HG03159 (cell line): ENCODE measurements at regions not wholly inside any gene's neighbourhood (a gene's known extent, or its start where the extent isn't known, plus 50 kb on each side); places are given as distances from the start of the nearest gene placed in this dataset.

Source experiments
- ATAC-seq: cut with Tn5 transposase; IDR thresholded peaks from one replicate; pipeline ENCODE4 v1.9.1; 2021; ENCODE audit warnings: mild to moderate bottlenecking, moderate library complexity; ENCODE audit not compliant: unreplicated experiment

DNA sequence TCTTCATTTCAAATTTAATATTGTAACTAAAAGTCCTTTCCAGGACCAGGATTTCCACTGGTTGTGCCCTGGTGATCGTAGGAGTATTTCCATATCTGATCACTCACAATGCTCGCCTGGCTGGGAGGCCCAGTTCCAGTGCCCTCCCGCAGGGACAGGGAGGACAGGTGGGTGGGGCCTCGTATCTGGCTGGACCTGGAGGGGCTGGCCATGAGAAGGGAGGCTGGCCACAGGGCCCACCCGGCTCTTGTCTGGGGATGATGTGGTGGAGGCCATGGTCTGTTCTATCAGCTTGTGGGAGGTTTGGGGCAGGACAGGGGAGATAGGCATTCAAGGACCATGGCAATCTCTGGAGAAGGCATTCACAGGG is 286.4 kb downstream of the GADD45G start:
- ATAC-seq, result no peak

DNA sequence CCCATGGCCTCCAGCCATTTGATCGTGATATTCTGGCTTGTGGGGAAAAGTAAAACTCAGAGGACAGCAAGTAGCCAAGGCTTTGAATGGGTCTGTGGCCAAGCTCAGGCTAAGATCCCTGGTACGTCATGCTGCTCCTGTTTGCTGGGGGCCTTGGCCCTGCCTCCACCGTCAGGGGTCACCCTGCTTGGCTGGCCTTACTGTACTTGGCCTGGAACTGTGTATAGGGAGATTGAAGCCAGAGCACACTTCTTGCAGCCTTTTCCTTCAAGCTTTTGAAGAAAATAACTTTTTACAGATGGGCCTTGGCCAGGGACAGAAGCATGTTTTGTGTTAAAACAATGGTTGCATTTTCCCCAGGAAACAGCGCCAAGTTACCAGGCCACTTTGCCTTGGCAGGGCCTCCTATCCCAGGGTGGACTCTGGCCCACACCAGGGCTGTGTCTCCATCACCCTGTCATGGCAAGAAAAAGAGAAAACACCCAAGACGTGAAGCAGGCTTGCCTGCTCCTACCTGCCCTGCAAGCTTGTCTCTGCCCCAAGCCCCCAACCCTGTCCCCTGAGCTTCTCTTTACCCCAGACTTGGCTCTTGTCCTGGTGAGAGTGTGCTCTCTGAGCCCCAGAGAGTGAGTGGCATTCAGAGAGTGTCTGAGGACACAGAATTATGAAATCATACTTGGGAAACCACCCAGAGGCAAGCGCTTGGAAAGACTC is 286.9 kb downstream of the GADD45G start:
- ATAC-seq, result no peak

DNA sequence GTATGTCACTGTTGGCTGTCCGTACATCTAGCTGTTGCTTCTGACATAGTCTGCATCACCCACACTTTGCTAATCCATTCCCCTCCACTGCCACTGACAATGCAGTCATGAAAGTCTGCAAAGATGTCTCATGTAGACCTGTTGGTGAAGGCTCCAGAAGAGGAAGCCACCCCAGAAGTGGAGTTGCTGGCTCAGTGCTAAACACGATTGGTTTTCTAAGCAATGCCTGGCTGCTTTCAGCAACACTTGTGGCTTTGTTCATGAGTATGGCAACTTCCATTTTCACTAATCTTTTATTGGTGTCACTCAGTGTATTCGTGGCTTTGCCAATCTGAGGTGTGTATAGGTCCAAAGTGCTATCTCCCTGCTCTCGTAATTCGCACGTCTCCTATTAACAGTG is 288.1 kb downstream of the GADD45G start:
- ATAC-seq, result no peak

DNA sequence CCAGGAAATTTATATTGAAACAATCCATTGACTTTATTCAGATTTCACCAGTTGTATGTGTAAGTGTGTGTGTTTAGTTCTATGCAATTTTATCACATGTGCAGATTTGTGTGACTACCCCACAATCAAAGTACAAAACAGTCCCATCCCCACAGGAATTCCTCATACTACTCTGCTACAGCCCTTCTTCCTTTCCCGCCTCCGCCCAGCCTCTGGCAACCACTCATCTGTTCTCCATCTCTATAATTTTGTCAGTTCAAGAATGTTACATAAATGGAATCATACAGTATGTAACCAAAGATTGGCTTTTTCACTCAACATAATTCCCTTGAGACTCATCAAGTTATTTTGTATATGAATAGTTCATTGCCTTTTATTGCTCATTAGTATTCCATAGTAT is 289.1 kb downstream of the GADD45G start:
- no peak for ATAC-seq

DNA sequence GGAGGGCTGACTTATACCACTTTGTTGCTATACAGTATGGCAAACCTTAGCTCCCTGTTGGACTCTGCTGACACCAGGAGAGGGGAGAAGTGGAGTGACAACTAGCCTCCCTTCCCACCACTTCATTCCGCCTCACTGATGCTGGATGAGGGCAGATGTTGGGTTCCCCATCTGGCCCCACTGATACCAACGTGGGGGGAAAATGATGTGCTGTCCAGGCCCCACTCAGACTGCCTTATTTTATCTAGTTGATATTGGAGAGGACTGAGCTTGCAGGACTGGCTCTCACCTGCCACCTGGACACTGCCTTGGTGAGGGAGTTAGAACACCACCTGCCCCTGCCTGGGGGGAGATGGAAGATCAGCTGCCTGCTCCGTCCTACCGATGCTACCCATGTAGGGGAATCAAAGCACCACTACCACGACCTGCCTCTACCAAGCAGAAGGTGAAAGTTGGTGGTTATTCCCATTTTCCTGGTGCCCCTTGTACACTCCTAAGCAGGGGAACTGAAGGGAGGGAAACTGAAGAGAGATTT is 292.1 kb downstream of the GADD45G start:
- ATAC-seq, result no peak

DNA sequence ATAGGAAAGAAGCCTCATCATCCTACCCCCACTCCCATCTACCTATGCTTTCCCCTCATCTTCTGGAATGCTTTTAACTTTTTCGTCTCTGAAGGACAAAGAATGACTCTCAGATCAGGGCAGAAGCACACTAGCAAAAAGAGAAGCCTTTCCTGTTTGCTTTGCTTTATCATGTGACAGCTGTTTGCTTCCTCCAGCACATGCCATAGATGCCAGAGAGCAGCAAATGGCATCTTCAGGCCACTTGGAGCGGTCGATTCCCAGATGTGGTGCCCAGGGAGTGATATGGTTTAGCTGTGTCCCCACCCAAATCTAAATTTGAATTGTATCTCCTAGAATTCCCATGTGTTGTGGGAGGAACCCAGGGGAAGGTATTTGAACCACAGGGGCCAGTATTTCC is 294.8 kb downstream of the GADD45G start:
- no peak for ATAC-seq

DNA sequence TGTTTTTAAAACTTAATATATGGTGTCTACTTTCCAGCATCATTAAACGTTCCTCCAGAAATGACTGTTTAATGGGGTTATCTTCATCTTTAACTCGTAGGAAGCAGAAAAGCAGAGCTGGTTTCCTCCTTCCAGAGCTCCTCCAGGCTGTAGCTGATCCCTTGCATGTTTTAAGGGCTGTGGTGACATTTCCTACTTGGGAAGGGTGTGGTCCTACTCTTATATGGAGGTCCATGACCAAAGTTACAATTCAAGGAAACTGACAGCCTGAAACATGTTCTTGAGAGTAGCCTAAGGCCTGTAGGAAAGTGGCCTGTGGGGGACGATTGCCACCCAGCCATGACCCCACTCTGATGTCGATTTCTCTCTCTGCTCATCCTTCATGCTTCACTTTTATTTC is 297.1 kb downstream of the GADD45G start:
- ATAC-seq, result no peak

DNA sequence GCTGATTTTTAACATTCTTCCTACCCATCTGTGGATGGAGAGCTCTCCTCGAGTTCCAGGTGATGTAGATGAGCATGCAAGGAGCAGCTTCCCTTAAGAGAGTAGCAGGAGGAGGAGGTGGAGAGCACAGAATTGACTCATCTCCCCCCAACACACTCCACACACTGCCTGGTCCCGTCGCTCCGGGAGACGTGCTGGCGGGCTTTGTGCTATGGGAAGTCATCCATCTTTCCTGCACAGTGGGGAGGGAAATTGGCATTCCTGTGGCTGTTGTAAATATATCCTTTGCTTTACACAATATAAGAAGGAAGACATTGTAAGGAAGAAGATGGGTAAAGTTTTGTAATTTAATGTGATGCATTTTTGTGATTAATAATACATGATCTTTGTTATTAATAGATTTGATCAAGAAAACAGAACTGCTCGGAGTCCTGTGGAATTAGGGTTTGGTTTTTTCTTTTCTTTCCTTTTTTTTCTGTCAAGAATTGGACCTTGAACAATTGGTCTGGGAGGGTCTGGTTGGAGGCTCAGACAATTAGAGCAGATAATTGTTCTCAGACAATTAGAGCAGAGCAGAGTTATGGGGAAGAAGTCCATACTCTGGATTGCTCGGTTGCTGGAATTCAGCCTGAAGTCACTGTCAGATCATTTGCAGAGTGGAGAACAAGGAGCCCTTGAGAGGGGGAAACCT is 297.8 kb downstream of the GADD45G start:
- ATAC-seq, result no peak

DNA sequence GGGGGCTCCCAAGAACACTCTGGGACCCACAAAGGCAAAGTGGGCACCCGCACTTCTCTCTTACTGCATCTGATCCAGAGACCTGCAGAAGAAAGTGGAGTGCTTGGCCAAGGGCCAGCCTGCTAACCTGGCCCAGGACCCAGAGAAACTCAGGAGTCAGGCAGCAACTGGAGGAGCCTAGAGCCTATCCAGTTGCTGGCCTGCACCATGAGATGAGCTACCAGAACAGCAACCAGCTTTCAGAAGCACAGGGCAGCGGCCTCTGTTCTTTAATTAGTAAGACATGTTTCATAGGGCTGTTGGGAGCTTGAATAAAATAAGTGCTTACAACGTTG is 298.3 kb downstream of the GADD45G start:
- no peak for ATAC-seq

DNA sequence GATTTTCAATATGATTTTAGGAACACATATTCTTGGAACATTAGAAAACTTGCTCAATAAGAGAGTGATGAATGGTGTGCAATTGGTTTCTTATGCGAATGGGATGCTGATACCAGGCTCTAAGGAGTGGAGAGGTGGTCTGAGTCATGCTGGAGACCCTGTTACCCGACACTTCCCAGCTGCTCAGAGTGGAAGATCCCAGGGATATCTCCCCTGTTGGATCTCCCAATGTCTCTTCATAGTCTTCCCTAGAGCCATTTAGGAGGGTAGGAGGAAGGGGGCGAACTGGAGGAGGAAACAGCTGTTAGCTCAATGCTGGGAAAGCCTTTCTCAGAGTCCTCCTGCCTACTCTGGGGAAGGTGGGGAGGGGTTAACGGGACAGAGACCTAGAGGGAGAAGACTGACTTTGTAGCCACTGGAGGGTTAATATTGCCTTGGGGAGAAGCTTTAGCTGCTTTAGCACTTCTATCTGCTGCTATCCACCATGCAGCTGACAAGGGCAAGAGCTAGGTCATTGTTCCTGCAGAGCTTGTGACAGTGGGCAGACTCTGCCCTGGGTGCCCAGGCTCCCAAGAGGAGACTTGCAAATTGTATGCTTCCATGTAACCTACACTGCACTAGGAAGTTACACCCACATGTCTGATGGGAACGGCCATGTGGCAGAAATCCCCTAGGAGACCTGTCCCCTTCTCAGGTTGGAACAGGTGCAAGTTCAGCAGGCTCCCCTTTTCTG is 301.0 kb downstream of the GADD45G start:
- ATAC-seq, result no peak

DNA sequence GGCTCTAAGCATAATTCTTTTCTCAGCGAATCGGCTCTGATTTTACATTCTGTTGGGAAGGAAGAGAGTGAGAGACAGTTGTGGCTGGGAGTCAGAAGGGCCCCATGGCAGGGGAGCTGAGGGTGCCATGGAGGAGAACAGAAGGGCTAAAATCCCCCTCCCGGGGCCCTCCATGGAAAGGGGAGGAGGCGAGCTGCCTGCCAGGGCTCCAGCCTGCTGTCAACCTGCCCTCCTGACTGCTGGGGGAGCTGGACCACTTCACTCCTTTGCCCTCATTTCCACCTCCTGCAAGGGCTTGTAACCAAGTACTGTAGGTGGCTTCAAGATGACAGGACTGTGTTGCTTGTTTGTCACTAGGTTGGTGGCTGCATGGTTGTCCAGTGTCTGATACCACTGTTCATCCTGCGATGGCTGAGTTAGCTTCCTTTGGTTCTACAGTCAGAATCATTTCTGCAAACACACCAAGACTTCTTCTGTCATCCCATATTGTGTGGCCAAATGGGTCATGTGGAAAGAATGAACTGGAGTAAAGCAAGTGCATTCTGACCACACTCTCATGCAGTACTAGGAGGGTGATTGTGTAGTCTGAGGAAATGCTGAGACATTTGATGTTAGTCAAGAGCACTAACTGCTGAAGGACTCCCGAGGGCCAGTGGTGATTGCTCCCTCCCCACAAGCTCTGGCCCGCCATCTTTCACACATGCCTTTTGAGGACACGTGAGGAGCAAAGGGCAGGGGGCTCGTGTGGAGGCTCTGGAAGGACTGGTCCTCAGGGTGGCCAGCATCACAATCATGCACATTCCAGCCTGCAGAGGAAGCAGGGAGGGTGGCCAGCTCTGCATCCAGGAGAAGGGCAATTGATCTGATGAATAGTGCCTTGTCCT is 307.2 kb downstream of the GADD45G start:
- no peak for ATAC-seq

DNA sequence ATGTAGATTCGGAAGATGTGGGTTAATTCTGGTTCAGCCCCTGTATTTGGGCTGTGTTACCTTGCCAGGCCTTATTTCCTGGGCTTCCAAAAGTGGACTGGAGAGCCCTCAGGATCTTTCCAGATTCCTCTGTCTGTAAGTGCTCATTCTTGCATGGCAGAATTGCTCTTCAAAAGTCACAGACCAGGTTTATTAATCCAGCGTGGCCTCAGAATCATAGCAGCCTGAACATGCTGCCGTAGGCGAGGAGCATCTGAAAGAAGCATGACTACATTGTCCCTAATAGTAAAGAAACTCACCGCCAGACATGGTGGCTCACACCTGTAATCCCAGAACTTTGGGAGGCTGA is 307.8 kb downstream of the GADD45G start:
- no peak for ATAC-seq

DNA sequence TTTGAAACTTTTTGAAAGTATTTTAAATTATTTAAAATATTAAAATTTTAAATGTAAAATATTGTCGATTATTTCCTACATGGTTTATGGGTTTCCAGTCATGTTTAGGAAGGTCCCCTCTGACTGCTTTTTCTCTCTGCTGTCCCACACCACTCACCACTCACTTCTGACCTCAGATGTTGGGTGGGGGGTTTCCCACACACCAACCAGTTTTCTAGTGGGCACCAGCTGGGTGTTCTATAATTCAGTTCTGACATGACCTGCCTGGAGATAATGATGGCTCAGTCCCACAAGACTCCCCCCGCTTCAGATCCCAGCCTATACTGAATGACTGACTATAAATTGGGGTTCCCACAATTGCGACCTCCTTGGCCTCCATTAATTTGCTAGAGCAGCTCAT is 310.4 kb downstream of the GADD45G start:
- no peak for ATAC-seq

DNA sequence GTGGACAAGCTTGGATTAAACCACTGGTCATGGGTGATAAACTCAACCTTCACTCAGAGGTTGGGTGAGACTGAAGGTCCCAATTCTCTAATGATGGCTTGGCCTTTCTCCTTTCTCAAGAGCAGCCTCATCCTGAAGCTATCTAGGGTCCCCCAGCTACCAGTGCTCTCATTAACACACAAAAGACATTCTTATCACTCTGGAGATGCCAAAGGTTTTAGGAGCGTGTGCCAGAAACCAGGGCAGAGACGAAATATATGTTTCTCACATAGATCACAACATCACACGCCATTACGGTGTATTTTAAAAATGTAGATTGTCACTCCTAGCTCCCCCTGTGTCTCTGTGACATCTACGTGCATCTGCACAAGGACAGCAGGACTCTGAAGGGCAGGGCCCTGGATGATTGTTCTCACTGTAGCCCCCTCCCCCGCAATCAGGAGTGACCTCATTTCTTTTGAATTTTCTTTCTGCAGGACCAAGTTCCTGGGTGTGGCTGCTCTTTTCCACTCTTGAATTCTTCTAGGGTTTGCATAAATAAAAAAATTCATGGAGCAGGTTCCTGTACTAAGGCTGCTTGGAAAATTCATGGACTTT is 311.3 kb downstream of the GADD45G start:
- no peak for ATAC-seq

DNA sequence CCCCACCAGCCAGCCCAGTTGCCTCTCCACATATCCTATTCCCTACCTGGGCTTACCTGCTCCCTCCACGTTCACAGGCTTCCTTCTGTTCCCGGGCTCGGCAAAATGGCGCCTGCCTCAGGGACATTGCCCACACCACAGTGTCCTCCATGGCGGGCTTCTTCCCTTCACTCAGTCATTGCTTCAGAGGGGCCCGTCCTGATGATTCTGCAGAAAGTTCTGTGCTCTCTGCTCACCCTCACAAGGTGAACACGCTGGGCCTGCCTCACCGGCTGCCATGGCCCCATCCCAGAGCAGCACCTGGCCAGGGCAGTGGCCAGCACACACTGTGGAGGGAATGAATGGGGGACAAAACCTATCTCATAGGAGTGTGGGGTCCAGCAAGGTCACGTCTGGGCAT is 313.0 kb downstream of the GADD45G start:
- no peak for ATAC-seq

DNA sequence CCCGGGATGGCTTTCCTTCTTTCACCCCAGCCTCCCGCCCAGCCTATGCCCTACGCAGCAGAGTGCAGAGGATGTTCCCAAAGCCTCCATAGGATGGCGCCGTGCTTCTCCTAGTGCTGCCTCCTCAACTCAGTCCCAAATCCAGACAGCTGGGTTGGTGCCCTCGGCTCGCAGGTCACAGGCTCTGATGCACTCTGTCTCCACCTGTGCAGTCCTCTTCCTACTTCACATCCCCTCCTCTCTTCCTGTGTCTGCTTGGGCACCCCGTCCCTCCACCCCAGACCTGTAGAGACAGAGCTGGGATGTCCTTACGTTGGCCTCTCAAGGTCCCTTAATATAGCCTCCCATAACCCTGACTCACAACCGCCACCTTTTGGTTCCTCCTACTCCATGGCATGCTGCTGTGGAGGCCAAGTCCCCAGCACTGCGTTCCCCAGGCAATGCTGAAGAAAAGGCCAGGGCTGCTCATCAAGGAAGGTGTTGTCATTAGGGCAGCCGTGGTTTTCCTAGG is 314.4 kb downstream of the GADD45G start:
- no peak for ATAC-seq

DNA sequence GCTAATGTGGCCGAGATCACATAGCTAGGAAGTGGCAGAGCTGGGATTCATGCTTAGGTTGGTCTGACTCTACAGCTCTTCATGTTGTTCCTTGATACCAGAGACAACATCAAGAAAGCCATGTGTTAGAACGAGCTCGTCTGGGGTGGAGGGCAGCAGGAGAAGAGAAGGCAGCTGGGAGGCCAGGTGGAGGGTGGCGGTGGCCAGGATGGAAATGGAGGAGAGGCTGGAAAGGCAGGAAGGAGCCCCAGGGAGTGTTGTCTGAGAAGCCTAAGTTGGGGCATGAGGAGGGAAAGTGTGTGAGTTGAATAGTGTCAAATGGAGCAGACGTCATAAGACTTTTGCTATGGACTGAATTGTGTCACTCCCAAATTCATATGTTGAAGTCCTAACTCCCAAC is 315.3 kb downstream of the GADD45G start:
- no peak for ATAC-seq

DNA sequence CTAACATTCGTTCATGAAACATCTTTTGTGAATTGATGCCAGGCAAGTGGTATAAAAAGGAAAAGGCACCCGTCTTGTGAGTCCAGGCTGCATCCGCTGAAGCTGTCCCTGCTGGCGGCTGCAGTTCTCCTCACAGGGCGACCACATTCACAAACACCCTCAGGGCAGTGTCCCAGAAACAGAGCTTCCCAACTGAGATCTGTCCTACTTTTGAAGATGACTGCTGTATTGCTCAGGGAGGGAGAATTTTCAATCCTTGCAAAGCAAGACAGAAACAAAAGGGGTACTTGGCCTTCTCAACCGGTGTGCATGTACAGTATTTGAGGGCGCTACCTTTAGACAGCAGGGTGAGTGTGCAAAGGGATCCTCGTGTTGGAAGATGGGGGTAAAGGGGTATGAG is 316.1 kb downstream of the GADD45G start:
- ATAC-seq, result no peak

DNA sequence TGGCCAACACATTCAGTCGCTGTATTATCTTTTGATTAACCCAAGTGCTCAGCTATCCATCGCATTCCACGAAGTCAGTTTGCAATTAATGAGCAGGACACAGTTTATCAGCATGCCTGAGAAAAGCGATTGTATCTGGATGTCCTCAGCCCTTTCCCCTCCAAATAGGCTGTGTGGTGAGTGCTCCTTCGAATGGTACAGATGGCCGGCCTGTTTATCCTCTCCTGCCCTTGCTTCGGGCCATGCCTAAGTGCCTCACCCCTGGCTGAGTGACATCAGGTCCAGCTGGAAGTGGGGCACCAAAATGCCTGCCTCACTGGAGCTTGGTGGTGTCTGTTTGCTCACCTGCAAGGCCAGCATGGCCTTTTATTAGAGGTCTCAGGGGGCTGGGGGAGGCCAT is 317.3 kb downstream of the GADD45G start:
- no peak for ATAC-seq

DNA sequence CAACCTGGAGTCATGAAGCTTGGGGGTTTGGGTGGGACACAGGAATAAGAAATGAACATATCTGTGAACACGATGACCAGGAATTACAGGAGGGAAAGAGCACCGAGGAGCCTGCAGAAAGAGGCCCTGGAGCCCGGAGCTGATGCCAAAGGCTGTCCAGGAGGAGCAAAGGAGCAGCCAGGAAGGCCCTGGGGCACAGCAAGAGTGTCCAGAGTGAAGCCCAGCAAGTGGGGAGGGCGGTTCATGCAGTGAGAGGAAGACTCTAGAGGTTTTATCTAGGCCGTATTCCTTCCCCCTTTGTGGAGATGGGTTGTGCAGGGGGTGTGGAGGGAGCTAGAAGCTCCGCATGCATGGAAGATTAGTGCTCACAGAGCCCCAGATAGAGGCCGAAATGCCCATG is 318.4 kb downstream of the GADD45G start:
- no peak for ATAC-seq
